Head of caudate nucleus (tissue), 42 donors: ENCODE measurements at regions not wholly inside any gene's neighbourhood (a gene's known extent, or its start where the extent isn't known, plus 50 kb on each side); places are given as distances from the start of the nearest gene placed in this dataset.

Experiments used
- DNase-seq, 42 donors: peaks; one replicate each; pipeline versions ENCODE4 v3.0.0 to v3.0.0-alpha.2; 2020 to 2021; ENCODE audit warnings: mixed read lengths in 7 of 42
- intact Hi-C: fragments of 100-400 bp; cut with DNase I; formaldehyde crosslinking; loops from one replicate; pipeline ENCODE4 v1.15.0; 2022

DNA sequence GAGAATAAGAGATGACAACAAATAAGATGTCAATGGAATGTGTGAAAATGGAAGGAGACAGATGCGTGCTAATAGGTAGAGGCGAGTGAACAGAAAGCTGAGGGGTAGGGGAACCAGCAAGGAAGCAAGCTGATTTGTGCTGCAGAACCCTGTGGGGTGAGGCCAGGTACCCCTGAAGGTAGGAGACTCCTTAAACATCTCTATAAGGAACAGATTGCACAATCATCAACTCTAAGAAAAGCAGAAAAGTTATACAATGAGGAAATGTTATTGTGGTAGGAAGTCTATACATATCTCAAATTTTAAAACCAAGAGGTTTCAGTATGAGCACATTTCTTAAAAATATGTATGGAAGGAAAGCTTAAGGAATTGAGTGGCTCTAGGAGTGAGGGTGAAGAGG, 315.0 kb upstream of the TPM1 start:
- no peak for DNase-seq

DNA sequence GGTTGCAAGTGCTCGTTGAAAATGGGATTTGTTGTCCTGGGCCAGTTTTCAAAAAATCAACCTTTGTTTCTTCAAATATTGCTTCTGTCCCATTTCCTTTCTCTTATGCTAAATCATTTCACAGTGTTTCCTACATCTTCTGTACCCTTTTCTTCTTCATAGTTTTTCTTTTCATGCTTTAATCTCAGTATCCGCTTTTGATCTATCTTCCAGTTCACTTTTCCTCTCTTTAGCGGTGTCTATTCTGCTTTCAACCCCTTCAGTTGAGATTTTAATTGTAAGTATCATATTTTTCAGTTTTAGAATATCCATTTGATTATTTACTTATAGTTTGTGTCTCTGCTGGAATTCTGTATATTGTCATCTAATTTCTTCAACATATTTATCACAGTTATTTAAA, 311.7 kb upstream of the TPM1 start:
- intact Hi-C loops = no loop called here
- no peak for DNase-seq

More for the DNA sequence above, 315.0 kb upstream of the TPM1 start:
- intact Hi-C loops = no loop called here

DNA sequence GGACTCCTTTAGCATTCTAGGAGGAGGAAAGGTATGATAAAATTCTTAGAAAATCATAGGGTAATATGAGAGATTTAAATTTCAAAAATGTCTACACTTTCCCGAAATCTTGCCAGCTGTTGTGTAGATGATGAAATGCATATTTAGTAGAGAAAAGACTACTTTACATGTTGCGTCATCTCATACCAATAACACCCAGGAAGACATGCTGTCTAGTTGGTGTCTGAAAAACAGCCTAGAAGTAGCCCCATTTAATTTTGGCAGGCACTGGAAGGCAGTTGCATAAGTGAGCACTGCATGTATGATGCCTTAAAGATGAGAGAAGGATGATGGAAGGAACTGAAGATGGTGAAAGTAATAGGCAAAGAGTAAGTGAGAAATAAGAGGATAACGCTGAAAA, 310.5 kb upstream of the TPM1 start:
- DNase-seq = no peak
- intact Hi-C loops = no loop called here

DNA sequence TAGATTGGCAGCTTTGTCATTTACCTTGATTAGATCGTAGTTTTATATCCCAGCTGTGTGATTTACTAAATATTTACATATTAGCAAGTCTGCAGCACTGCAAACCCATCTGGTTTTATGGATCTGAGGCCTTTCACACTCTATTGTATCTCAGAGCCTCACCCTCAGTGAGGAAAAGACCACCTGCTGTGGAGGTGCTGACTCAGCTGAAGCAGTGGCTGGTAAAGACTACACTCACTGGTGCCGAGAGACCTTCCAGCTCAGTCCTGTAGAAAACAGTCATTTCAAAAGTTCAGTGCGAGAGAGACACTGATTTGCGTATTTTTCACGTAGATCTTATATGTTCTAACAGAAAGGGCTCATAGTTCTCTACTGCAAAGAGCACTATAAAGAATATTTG, 307.8 kb upstream of the TPM1 start:
- intact Hi-C loops = no loop called here
- DNase-seq = no peak

DNA sequence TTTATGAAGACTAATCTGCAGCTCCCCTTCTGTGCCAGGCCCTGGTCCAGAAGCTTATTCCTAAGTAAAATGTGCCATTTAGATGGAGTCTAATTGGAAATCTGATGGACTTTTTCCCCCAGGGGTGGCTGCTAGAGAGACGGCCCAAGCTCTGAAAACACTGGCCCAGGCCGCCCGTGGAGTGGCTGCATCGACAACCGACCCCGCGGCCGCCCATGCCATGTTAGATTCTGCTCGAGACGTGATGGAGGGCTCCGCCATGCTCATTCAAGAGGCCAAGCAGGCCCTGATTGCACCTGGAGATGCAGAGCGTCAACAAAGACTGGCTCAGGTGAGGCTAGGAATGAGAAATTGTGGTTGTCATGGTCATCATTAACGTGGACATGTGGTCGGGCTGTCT, 305.8 kb upstream of the TPM1 start:
- intact Hi-C loops = no loop called here
- no peak for DNase-seq

DNA sequence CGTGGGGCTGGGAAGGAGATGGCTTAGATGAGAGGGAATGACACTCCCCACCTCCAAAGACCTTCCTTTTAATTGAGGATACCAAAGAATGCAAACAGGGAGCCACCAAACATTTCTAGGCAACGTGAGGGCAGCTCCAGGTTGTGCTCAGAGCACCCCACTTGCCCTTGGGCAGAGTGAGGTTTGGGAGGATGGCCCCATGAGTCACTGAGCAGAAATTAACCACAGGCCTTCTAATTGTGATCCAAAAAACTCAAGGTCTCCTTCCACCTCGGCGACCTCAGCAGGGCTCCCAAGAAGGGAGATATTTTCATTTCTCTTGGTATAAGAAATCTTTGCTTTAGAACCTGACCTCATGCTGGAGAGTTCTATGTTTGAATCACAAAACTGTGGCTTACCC, 305.0 kb upstream of the TPM1 start:
- intact Hi-C loops = no loop called here

DNA sequence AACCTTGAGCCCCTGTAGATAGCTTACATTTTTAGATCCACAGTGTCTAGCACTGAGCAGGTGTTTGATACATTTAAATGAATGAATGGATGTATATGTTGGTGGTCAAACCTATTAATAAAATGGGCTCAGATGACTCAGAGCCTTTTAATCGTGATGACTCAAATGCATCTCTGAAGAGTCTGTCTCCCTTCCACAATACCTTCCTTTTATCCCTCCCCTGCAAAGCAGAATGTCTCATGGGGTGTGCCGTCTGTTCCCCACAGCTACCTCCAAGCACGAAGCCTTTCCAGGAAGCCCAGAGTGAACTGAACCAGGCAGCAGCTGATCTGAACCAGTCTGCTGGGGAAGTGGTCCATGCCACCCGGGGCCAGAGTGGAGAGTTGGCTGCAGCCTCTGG, 303.5 kb upstream of the TPM1 start:
- peak in 16 of 42 donors; percentile 19 to 72 (median 41) for DNase-seq
- intact Hi-C loops = no loop called here

More for the DNA sequence above, 305.0 kb upstream of the TPM1 start:
- DNase-seq = no peak

DNA sequence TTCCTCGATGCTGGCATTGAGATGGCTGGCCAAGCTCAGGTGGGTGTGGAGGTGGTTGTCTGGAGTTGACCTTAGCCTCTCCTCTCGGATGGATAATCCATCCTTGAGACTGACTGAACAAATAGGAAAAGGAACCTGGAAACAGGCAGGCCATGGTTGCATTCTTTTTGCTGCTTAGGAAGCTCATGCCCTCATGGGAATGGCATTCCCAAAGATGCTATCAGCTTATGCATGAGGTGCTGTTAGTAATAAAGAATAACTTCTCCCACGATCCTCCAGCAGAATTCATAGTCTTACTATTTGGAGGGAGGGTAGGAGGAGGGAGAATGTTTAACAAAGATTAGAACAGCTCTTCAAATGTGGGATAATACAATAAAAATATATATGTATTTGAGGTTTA, 303.0 kb upstream of the TPM1 start:
- peak in 1 of 42 donors; percentile 34 for DNase-seq
- intact Hi-C loops = no loop called here

DNA sequence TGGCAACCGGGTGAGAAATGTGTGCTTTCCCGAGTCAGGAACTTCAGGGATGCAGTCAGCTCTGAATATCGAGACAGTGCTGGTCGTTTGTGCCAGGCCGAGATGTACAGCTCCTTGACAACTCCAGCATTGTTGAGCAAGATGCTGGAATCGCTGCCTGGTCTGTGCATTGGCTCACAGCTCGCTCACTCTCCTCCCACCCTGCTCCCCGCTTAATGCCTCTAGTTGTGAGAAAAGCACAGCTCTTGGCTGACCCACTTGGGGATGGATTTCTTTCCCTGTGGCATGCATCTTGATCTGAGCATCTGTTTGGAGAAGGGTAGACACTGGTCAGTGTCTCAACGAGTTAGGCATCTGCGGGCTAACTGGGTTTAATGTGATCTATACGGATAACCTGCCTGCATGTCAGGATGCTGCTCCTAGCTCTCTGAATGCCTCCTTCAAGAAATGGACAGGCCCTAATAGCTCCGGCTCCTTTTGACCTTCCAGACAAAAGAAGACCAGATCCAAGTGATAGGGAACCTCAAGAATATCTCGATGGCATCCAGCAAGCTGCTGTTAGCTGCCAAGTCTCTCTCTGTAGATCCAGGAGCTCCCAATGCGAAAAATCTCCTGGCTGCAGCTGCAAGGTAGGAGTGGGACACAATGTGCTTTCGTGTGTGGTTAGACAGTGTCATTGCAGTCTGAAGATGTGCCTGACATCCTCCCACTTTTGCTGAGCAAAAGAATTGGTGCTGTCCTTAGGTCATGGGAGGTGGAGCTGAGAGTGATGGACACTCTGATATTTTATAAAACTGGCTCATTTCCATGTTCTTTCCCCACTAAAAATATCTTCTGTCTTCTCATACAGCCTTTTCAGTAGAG, 302.2 kb upstream of the TPM1 start:
- DNase-seq = peak; percentile 34 to 85 (median 68)
- intact Hi-C loops = loop anchor here (10.0 kb wide), 1 partner anchor 346 kb away; the partner anchor contains the start of gene TLN2

DNA sequence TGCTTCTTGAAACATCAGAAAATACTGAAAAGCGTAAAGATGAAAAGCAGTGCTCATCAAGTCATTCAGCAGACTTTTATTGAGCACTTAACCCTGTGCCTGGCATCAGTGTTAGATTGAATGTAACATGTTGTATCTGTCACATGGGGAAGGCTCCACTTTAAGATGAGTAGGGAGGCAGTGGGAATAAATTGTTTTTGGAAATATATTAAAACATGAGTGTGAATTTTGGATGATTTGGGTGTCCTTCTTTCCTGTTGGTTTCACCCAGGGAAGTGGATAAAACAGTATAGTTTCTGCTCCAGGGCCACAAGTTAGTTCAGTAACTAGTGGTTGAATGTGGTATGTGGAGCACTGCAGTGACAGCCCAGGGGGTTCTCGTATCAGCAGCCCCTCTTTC, 301.4 kb upstream of the TPM1 start:
- intact Hi-C loops = loop anchor here (10.0 kb wide), 1 partner anchor 346 kb away; the partner anchor contains the start of gene TLN2
- no peak for DNase-seq

DNA sequence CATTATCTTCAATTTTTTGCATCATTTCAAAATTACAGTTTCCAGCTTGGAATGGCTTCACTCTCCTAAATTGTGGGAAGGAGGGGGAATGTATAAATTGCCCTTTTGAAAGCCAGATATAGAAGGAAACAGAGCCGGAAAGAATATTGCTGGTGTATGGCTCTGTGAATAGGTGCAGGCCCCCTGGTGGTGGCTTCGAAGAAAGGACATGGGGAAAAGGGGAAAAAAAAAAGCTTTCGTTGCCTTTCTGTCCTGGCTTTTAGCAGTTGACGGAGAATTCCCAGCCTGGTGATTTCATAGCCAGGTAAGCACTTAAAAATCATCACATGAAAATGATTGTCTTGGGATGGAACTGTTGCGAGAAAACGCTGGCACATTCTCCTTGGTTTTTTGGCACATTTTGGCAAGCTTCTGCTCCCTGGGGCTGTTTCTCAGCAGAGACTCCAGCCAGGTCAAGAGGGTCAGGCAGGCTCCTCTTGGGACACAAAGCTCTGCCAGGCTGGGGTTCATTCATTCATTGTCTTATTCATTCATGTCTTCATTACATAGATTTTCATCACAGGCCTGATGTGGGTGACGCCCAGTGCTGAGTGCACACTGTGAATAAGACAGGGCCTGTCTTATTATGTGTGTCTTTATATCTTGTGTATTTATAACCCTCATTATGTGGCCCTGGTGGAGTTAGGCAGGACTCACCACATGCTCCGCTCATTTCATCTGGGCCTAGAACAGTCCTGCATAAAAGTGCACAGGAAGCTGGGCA, 300.0 kb upstream of the TPM1 start:
- intact Hi-C loops = loop anchor here (10.0 kb wide), 1 partner anchor 348 kb away; the partner anchor contains the start of gene TLN2
- DNase-seq = peak in 40 of 42 donors; percentile 49 to 88 (median 73)

DNA sequence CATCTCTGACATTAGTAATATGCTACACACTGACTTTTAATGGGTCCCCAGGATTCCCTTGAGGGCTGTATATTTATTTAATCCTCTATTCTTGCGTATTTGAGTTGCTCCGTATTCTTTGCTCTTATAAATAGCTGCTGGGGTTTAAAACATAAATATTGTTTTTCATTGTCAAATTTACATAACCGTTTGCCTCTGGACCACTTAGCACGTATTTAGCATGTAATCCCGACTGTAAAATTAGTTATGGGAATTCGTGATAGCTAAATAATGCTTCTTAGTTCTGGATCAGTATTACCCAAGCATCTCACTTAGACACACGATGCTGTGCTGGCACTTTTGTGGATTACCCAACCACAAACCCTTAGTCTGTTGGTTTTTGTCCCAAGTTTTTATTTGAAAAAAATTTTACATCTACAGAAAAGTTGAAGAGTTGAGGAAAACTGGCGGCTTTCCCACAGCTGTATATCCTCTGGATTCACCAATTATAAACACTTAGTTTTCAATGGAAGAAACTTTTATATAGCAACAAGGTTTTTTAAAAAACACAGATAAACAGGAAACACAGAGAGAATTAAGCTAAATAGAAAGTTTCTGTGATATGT, 296.8 kb upstream of the TPM1 start:
- DNase-seq = no peak
- intact Hi-C loops = loop anchor here (10.0 kb wide), 1 partner anchor 351 kb away; the partner anchor contains the start of gene TLN2

DNA sequence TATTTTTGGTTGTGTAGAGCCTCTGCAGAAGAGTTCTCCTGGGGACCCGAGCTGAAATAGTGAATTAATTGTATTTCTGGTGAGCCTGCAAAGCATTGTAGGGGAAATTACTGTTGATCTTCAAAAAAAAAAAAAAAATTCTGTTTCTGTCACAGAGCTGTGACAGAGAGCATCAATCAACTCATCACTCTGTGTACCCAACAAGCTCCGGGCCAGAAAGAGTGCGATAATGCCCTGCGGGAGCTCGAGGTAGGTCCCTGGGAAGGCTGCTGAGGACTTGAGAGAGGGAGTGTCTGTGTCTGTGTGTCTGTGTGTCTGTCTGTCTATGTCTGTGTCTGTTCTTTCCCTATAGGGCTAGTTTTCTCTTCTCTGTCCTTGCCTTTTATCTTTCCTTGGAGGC, 294.4 kb upstream of the TPM1 start:
- intact Hi-C loops = loop anchor here (10.0 kb wide), 1 partner anchor 353 kb away; the partner anchor contains the start of gene TLN2

DNA sequence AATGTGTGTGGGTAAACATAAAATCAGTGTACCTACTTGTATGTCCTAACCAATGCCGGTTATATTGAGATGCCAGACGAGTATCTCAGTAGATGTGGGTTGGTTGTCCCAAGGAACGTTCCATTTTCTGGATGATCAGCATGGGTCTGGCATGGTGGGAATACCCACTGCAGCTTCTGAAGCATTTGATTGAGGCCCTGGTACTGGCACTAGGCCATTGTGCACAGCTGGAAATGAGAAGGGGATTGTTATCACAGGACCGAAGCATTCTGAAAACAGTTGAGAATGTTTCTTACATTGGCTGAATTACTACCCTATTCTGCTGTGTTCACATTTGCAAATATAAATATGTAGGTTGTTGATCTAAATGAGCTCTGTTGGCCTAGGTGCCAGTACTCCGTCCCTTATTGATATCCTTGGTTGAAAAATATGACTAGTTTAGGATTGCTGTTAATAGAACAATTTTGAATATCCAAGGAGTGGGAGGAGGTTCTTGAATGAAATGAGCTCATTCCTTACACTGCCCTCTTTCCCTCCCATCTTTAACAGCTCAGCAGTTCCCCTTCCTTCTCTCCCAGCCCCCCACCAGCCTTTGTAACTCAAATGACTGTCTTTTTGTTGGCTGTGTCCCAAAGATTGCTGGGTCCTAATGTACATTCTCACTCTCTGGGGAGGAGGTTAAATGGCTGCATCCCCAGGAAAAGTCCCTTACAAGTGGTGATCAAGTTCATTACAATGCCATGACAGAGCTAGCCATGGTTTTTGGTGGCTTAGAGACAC, 293.3 kb upstream of the TPM1 start:
- peak in 38 of 42 donors; percentile 32 to 84 (median 64) for DNase-seq
- intact Hi-C loops = loop anchor here (10.0 kb wide), 1 partner anchor 354 kb away; the partner anchor contains the start of gene TLN2

More for the DNA sequence above, 294.4 kb upstream of the TPM1 start:
- DNase-seq = no peak

DNA sequence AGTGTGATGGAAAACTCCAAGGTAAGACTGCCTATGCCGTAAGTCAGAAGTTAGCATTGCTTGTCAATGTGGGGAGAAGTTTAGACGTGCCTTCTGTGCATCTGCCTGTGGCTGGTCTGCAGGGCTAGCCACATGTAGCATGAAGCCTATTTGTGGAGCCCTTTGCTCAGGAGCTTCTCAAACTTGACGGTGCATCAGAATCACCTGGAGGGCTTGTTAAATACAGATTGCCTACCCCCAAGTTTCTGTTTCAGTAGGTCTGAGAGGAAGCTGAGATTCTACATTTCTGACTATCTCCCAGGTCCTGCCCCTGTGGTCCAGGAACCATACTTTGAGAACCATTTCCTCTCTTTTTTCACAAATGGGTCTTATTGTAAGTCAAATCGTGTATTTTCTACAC, 292.1 kb upstream of the TPM1 start:
- intact Hi-C loops = no loop called here

DNA sequence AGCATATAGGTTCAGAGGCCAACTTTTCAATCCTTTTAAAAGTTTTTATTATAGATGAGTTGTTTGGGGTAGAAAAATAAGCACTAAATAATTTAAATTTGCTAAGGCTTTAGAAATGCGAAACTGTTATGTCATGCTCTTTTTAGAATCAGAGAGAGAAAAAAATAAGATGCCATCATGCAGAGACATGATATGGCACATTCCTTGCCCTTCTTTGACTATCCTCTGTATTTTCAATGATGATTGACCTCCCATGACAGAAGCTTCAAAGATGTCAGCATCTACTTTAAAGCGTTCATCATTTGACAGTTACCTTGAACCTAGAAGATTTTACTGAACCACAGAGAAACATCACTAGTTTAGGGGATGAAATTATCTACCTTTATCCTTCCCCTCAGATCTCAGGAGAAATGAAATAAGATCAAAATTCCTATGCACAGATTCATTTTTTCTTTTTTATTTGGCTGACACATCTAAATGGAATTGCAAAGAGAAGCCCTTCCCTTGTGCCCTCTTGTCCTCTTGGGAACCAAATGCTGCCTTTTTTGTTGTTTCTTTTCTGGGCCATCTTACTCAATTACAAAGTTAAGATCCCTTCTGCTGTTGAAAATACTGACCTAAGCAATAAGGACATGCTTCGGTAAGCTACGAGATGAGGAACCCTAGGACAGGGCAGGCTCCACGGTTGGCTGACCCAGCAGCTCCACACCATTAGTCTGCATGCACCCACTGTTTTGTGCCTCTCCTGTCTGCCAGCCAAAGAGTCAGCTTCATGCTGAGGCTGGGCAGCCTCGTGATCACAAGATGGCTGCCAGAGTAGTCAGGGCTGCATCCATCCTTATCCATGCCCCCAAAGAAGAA, 289.7 kb upstream of the TPM1 start:
- intact Hi-C loops = no loop called here
- no peak for DNase-seq

More for the DNA sequence above, 292.1 kb upstream of the TPM1 start:
- DNase-seq = no peak

DNA sequence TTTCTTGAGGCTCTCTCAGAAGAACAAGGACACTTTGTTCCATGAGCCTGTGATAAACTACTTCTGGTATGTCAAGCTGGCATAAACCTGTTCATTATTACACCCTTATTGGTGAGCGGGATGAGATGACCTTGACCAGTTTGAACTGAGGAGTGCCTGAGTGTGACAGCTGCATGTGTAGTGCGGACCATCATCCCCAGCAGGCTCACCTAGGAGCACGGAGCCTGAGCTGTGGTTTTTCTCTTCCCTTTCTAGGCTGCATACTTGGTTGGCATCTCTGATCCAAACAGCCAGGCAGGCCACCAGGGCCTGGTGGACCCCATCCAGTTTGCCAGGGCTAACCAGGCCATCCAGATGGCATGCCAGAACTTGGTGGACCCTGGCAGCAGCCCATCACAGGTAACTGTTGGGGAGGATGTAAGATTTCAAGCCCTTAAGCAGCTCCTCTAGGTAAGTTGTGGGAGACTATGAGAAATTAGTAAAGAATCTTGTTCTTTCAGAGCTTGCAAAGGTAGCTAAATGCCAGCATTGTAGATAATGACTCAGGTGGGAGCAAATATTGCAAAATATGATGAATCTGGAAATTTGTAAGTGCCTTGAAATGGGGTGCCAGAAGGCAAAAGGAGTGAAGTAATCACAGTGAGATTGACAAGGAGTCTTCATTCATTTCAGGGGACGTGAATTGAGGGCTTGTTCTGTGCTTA, 288.9 kb upstream of the TPM1 start:
- intact Hi-C loops = no loop called here
- no peak for DNase-seq
